ENCODE measurements at regions not wholly inside any gene's neighbourhood (a gene's known extent, or its start where the extent isn't known, plus 50 kb on each side); places are given as distances from the start of the nearest gene placed in this dataset.

DNA sequence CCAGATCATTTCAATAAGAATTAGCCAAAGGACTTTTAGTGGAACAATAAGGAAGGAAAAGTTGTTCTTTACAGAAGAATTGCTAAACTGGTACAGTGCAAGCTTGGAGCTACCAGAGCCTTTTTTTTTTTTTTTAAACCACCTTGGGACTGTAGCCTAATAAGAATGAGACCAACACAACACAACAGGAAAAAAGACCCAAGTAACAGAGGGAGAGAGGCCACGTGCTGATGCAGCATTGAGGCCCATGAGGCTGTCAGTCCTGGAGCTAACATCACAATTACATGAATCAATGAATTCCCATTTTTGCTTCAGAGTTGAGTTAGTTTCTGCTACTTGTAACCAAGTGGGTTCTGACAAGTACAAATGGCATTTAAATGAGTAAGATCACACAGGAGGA lies 149.0 kb upstream of the EEA1 start:
- TF ChIP-seq, protein P1, sequence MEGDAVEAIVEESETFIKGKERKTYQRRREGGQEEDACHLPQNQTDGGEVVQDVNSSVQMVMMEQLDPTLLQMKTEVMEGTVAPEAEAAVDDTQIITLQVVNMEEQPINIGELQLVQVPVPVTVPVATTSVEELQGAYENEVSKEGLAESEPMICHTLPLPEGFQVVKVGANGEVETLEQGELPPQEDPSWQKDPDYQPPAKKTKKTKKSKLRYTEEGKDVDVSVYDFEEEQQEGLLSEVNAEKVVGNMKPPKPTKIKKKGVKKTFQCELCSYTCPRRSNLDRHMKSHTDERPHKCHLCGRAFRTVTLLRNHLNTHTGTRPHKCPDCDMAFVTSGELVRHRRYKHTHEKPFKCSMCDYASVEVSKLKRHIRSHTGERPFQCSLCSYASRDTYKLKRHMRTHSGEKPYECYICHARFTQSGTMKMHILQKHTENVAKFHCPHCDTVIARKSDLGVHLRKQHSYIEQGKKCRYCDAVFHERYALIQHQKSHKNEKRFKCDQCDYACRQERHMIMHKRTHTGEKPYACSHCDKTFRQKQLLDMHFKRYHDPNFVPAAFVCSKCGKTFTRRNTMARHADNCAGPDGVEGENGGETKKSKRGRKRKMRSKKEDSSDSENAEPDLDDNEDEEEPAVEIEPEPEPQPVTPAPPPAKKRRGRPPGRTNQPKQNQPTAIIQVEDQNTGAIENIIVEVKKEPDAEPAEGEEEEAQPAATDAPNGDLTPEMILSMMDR (IDR thresholded peaks at IDR 0.05) = no peak
- no peak for TF ChIP-seq POLR2A (IDR thresholded peaks at IDR 0.05)

Measured in uterus (tissue), 2 donors.